GM12878 (cell line): ENCODE measurements at regions not wholly inside any gene's neighbourhood (a gene's known extent, or its start where the extent isn't known, plus 50 kb on each side); places are given as distances from the start of the nearest gene placed in this dataset.

Experiments used
- BMI1 ChIP-seq: fragments of 450-650 bp; IDR thresholded peaks from 2 replicates; pipeline ENCODE4 v1.6.1; 2016; ENCODE audit warnings: mild to moderate bottlenecking, moderate library complexity, borderline replicate concordance
- CBFB ChIP-seq: IDR thresholded peaks from 2 replicates; pipeline ENCODE4 v1.6.1; 2016; ENCODE audit warnings: antibody characterized with exemption, low read depth
- CREM ChIP-seq: IDR thresholded peaks from 2 replicates; pipeline ENCODE4 v1.6.1; 2014; ENCODE audit warnings: antibody characterized with exemption, low read depth
- EED ChIP-seq: sonication (generic); IDR thresholded peaks from 2 replicates; pipeline ENCODE4 v1.6.1; 2016; ENCODE audit warnings: antibody characterized with exemption, low read depth
- EZH2 ChIP-seq: IDR thresholded peaks from 2 replicates; pipeline ENCODE4 v1.6.1; 2012; ENCODE audit warnings: low read depth, mild to moderate bottlenecking, control low read depth, inconsistent platforms, low read length, borderline replicate concordance; ENCODE audit not compliant: control insufficient read depth
- HCFC1 ChIP-seq: fragments of 150-350 bp; IDR thresholded peaks from 2 replicates; pipeline ENCODE4 v1.6.1; 2014; ENCODE audit warnings: low read length
- IKZF2 ChIP-seq, 2 experiments: fragments of 450-650 bp; IDR thresholded peaks; 2 replicates each; pipeline ENCODE4 v1.6.1; 2017; ENCODE audit warnings: mild to moderate bottlenecking in 2 of 2, moderate library complexity in 2 of 2
- KLF5 ChIP-seq: fragments of 450-650 bp; IDR thresholded peaks from 2 replicates; pipeline ENCODE4 v1.6.1; 2014; ENCODE audit warnings: mild to moderate bottlenecking; ENCODE audit not compliant: partially characterized antibody
- LARP7 ChIP-seq: fragments of 450-650 bp; IDR thresholded peaks from 2 replicates; pipeline ENCODE4 v1.6.1; 2017; ENCODE audit warnings: mild to moderate bottlenecking
- MTA3 ChIP-seq: IDR thresholded peaks from 2 replicates; pipeline ENCODE4 v1.6.1; 2012; ENCODE audit warnings: low read length, inconsistent platforms, borderline replicate concordance
- NFXL1 ChIP-seq: fragments of 450-650 bp; IDR thresholded peaks from 2 replicates; pipeline ENCODE4 v1.6.1; 2017; ENCODE audit warnings: antibody characterized with exemption, mild to moderate bottlenecking, borderline replicate concordance
- NR2C2 ChIP-seq: IDR thresholded peaks from 2 replicates; pipeline ENCODE4 v1.6.1; 2011; ENCODE audit warnings: borderline replicate concordance, low read depth; ENCODE audit not compliant: control insufficient read depth, insufficient read length
- NR2F1 ChIP-seq: fragments of 450-650 bp; conservative IDR thresholded peaks from 2 replicates; pipeline ENCODE4 v1.6.1; 2017; ENCODE audit warnings: mild to moderate bottlenecking
- PAX5 ChIP-seq: IDR thresholded peaks from 2 replicates; pipeline ENCODE4 v1.6.1; 2011; ENCODE audit warnings: low read depth, low read length, borderline replicate concordance
- PML ChIP-seq: IDR thresholded peaks from 2 replicates; pipeline ENCODE4 v1.6.1; 2012; ENCODE audit warnings: low read length, inconsistent platforms
- POLR2AphosphoS2 ChIP-seq: IDR thresholded peaks from 2 replicates; pipeline ENCODE4 v1.6.1; 2011; ENCODE audit warnings: low read depth, mild to moderate bottlenecking, low read length, improper control_type of control experiment, moderate library complexity
- SUZ12 ChIP-seq: fragments of 200-600 bp; sonication (generic); IDR thresholded peaks from one replicate; pipeline ENCODE4 v1.6.1; 2018; ENCODE audit warnings: antibody characterized with exemption, mild to moderate bottlenecking; ENCODE audit not compliant: unreplicated experiment
- TBL1XR1 ChIP-seq: IDR thresholded peaks from 2 replicates; pipeline ENCODE4 v1.6.1; 2012; ENCODE audit warnings: low read depth, low read length, improper control_type of control experiment
- TCF3 ChIP-seq: IDR thresholded peaks from 2 replicates; pipeline ENCODE4 v1.6.1; 2012; ENCODE audit warnings: low read depth, mild to moderate bottlenecking, low read length, borderline replicate concordance; ENCODE audit not compliant: insufficient read depth
- YBX1 ChIP-seq: fragments of 450-650 bp; IDR thresholded peaks from 2 replicates; pipeline ENCODE4 v1.6.1; 2016; ENCODE audit warnings: antibody characterized with exemption
- ZNF217 ChIP-seq: fragments of 450-650 bp; IDR thresholded peaks from 2 replicates; pipeline ENCODE4 v1.6.1; 2017; ENCODE audit warnings: antibody characterized with exemption, mild to moderate bottlenecking
- ZNF274 ChIP-seq: IDR thresholded peaks from one replicate; pipeline ENCODE4 v1.8.0; 2011; ENCODE audit not compliant: insufficient read length, insufficient read depth
- TF ChIP-seq, protein P1 (sequence below): fragments of 450-650 bp; IDR thresholded peaks from 2 replicates; pipeline ENCODE4 v1.6.1; 2018; ENCODE audit warnings: borderline replicate concordance, mild to moderate bottlenecking; ENCODE audit not compliant: partially characterized antibody
- TF ChIP-seq, protein P2 (sequence below): IDR thresholded peaks from 2 replicates; pipeline ENCODE4 v1.6.1; 2012; ENCODE audit warnings: low read depth, low read length, improper control_type of control experiment
- TF ChIP-seq, protein P3 (sequence below): fragments of 150-350 bp; IDR thresholded peaks from 2 replicates; pipeline ENCODE4 v1.6.1; 2016; ENCODE audit warnings: low read depth, low read length
- TF ChIP-seq, protein P4 (sequence below): IDR thresholded peaks from 2 replicates; pipeline ENCODE4 v1.6.1; 2012; ENCODE audit warnings: low read length, inconsistent platforms

DNA sequence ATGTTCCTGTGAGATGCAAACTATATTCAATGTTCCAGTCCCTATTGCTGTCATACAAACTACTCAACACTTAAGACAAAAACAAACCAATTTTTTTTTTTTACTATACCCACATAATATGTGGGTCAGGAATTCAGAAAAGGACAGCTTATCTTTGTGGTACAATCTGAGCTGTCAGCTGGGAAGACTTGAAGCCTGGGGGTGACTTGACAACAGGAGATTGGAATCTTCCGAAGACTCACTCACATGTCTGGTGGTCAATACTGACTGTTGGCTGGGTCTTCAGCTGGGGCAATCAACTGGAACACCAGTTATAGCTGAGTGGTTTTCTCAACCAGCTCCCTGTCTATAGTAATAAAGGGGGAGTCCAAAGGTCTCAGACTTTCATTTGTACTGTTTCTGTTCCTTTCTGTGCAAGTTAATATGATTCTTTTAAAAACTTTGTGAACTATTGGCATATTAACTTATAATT, 81.7 kb upstream of the ATP1B1 start (continued):
- TF ChIP-seq, protein P1, sequence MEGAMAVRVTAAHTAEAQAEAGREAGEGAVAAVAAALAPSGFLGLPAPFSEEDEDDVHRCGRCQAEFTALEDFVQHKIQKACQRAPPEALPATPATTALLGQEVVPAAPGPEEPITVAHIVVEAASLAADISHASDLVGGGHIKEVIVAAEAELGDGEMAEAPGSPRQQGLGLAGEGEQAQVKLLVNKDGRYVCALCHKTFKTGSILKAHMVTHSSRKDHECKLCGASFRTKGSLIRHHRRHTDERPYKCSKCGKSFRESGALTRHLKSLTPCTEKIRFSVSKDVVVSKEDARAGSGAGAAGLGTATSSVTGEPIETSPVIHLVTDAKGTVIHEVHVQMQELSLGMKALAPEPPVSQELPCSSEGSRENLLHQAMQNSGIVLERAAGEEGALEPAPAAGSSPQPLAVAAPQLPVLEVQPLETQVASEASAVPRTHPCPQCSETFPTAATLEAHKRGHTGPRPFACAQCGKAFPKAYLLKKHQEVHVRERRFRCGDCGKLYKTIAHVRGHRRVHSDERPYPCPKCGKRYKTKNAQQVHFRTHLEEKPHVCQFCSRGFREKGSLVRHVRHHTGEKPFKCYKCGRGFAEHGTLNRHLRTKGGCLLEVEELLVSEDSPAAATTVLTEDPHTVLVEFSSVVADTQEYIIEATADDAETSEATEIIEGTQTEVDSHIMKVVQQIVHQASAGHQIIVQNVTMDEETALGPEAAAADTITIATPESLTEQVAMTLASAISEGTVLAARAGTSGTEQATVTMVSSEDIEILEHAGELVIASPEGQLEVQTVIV = no peak
- TF ChIP-seq POLR2AphosphoS2 = no peak
- TF ChIP-seq TBL1XR1 = peak; percentile 44; the same call in 1 of the 2 replicates
- TF ChIP-seq, protein P2, sequence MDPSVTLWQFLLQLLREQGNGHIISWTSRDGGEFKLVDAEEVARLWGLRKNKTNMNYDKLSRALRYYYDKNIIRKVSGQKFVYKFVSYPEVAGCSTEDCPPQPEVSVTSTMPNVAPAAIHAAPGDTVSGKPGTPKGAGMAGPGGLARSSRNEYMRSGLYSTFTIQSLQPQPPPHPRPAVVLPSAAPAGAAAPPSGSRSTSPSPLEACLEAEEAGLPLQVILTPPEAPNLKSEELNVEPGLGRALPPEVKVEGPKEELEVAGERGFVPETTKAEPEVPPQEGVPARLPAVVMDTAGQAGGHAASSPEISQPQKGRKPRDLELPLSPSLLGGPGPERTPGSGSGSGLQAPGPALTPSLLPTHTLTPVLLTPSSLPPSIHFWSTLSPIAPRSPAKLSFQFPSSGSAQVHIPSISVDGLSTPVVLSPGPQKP = no peak
- peak; percentile 87 to 88 for TF ChIP-seq IKZF2 (IDR thresholded peaks at IDR 0.05)
- TF ChIP-seq CREM = 0 out of 2 replicates have a peak, but pooled peaks have one; percentile 14
- no peak for TF ChIP-seq ZNF274
- TF ChIP-seq LARP7 = no peak
- peak; percentile 53; the same call in 1 of the 2 replicates for TF ChIP-seq CBFB
- TF ChIP-seq ZNF217 = 0 out of 2 replicates have a peak, but pooled peaks have one; percentile 55
- no peak for TF ChIP-seq KLF5
- peak; percentile 69 for TF ChIP-seq NR2F1
- TF ChIP-seq NFXL1 = no peak
- peak; percentile 98 for TF ChIP-seq PAX5
- TF ChIP-seq PML = no peak
- TF ChIP-seq, protein P3, sequence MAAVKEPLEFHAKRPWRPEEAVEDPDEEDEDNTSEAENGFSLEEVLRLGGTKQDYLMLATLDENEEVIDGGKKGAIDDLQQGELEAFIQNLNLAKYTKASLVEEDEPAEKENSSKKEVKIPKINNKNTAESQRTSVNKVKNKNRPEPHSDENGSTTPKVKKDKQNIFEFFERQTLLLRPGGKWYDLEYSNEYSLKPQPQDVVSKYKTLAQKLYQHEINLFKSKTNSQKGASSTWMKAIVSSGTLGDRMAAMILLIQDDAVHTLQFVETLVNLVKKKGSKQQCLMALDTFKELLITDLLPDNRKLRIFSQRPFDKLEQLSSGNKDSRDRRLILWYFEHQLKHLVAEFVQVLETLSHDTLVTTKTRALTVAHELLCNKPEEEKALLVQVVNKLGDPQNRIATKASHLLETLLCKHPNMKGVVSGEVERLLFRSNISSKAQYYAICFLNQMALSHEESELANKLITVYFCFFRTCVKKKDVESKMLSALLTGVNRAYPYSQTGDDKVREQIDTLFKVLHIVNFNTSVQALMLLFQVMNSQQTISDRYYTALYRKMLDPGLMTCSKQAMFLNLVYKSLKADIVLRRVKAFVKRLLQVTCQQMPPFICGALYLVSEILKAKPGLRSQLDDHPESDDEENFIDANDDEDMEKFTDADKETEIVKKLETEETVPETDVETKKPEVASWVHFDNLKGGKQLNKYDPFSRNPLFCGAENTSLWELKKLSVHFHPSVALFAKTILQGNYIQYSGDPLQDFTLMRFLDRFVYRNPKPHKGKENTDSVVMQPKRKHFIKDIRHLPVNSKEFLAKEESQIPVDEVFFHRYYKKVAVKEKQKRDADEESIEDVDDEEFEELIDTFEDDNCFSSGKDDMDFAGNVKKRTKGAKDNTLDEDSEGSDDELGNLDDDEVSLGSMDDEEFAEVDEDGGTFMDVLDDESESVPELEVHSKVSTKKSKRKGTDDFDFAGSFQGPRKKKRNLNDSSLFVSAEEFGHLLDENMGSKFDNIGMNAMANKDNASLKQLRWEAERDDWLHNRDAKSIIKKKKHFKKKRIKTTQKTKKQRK = no peak
- no peak for TF ChIP-seq TCF3
- TF ChIP-seq NR2C2 = no peak
- no peak for TF ChIP-seq MTA3
- TF ChIP-seq SUZ12 = no peak
- TF ChIP-seq, protein P4, sequence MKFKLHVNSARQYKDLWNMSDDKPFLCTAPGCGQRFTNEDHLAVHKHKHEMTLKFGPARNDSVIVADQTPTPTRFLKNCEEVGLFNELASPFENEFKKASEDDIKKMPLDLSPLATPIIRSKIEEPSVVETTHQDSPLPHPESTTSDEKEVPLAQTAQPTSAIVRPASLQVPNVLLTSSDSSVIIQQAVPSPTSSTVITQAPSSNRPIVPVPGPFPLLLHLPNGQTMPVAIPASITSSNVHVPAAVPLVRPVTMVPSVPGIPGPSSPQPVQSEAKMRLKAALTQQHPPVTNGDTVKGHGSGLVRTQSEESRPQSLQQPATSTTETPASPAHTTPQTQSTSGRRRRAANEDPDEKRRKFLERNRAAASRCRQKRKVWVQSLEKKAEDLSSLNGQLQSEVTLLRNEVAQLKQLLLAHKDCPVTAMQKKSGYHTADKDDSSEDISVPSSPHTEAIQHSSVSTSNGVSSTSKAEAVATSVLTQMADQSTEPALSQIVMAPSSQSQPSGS = peak; percentile 44; the same call in 1 of the 2 replicates
- no peak for TF ChIP-seq HCFC1
- TF ChIP-seq EED = peak; percentile 58; the same call in 1 of the 2 replicates
- no peak for TF ChIP-seq EZH2
- TF ChIP-seq YBX1 = no peak
- TF ChIP-seq BMI1 = no peak
